Stimulated activated CD4-positive, alpha-beta T cell treated with anti-CD3 and anti-CD28 coated beads, Interleukin-2, amount 100 ng/mL, for 48 hours (primary cell): ENCODE measurements at regions not wholly inside any gene's neighbourhood (a gene's known extent, or its start where the extent isn't known, plus 50 kb on each side); places are given as distances from the start of the nearest gene placed in this dataset.
"Not testable (repeated sequence)": the region's sequence is repeated elsewhere in the genome, so short reads cannot be mapped to it uniquely, and the experiment has no call there.

Experiments used
- DNase-seq, 2 donors: peaks; one replicate each; pipeline ENCODE4 v3.0.0-alpha.2; 2020

DNA sequence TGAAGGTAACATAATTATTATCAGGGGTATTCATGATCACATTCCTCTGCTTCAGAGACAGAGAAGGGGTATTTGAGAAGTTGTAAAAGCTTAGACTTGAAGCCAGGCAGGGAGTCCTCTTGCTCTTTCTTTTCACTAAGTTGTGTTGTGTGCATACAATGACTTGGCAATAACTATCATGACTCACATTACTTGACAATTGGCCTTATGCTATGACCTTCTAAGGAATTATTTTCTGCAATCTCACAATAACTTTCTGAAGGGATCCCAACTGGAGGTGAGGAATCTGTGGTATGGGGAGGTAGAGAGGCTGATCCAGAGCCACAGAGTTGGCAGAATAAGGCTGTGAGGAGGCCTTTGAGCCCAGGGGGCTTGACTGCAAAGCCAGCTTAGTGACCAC lies 622.3 kb downstream of the MTRR start:
- DNase-seq: no peak

- DNase-seq: no peak
These were observed 624.2 kb downstream of the MTRR start for GRCh38 chr5:8493176-8493575.

DNA sequence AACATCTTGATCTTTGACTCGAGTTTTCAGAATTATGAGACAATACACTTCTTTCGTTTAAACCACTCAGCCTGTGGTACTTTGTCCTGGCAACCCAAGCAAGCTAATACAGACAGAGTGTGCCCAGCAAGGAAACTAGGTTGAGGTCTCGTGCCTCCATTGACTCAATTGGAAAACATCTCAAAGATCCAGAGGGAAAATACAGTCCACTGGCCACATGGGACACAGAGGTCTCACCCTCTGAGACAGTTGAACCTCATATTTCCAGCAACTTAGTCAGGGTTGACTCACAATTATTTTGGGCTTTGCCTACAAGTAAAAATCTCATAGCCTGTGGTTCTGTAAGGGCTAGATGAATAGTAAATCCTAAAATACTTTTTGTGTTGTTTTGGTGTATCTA lies 631.5 kb downstream of the MTRR start:
- DNase-seq: no peak

GRCh38 chr5:8505196-8505595 lies 636.2 kb downstream of the MTRR start:
- no peak for DNase-seq

- no peak for DNase-seq
These were observed 639.3 kb downstream of the MTRR start for GRCh38 chr5:8508231-8508630.

GRCh38 chr5:8516356-8516755 lies 647.4 kb downstream of the MTRR start:
- DNase-seq: no peak

- no peak for DNase-seq
These were observed 648.5 kb downstream of the MTRR start for GRCh38 chr5:8517456-8517855.

DNA sequence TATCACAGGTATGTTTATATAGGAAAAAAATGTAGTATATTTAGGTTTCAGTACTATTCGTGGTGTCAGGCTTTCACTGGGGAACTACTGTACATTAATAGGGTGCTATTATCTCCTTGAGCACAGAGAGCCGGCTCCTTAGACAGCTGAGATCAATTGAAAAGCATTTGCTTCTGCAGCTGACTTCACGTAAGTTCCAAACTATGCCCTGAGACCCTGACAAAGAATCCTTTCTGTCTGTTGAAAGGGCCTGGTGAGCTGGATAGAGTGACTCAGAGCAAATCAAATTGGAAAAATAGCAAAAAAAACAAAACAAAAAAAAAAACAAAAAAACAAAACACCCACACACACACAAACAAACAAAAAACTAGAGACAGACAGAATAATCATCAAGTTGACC lies 652.0 kb downstream of the MTRR start:
- DNase-seq: no peak

DNA sequence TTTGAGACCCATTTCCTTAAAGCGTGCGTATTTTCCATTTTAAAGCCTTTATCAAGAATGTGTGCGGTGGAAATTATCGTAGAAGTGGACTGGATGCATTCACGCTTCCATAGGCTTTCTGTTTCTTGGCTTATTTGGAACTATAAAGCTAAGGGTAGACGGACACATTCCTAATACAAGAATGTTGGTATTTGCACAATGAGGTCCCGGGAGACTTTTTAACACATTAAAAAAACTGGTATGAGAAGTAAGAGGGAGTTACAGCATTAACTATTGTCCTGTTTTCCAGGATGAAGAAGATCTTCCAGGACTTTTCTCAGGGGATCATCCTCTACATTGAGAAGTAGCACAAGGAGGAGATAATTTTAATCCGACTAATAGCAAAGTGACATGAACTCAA lies 653.0 kb downstream of the MTRR start:
- DNase-seq: no peak

GRCh38 chr5:8522646-8523045 lies 653.7 kb downstream of the MTRR start:
- DNase-seq: no peak

GRCh38 chr5:8523501-8523900 lies 654.6 kb downstream of the MTRR start:
- DNase-seq: no peak

GRCh38 chr5:8525819-8526218 lies 656.9 kb downstream of the MTRR start:
- no peak for DNase-seq

DNA sequence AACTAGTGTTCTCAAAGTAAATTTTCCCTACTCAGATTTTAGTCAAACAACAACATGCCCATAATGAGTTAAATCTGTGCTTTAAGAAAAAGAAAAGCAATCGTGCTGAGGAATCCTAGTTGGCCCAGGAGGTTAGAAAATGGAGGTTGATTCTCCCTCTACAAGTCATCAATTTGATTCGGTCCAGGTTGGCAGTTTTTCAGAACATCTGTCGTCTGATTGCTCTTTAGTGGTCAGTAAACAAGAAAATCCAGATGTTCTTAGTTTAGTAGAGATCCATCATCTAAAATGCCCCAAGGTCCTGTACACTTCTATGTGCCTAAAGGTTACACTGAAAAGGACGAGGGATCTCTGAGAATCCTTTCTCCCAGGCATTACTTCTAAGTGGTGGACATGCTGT lies 659.2 kb downstream of the MTRR start:
- DNase-seq: no peak

DNA sequence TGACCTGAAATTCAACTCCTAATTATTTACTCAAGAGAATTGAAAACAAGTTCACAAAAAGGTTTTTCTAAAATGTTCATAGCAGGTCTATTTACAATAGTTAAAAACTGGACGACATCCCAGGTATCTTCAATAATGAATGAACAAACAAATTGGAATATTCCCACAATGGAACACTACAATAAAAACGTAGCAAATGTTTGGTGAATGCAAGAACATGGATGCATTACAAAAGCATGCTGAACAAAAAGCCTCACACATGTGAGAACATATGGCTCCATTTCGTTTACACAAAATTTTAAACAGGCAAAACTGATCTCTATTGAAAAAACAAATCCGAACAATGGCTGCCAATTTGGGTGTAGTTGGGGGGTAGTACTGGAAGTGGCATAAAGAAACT lies 669.9 kb downstream of the MTRR start:
- no peak for DNase-seq

GRCh38 chr5:8540317-8540716 lies 671.4 kb downstream of the MTRR start:
- DNase-seq: no peak

GRCh38 chr5:8550921-8551320 lies 682.0 kb downstream of the MTRR start:
- DNase-seq: no peak

- DNase-seq: no peak
These were observed 684.4 kb downstream of the MTRR start for GRCh38 chr5:8553364-8553763.

- DNase-seq: no peak
These were observed 688.8 kb downstream of the MTRR start for GRCh38 chr5:8557728-8558127.

DNA sequence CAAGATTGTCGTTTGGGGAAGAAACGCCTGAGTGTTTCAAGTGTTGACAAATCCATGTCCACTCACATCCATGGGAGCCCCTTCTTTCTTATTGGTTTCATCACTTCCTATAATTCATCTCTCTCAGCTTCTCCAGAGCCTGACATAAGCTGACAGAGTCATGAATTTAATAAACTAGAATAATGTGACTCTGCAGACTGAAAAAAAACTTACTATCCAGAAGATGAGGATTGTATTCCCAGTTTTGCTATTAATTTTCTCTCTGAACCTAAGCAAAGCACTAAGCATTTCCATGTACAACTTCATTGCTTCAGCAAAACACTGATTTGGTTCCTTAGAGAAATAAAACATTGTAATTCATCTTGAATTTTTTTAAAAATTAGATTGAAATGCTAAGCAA lies 691.8 kb downstream of the MTRR start:
- no peak for DNase-seq

DNA sequence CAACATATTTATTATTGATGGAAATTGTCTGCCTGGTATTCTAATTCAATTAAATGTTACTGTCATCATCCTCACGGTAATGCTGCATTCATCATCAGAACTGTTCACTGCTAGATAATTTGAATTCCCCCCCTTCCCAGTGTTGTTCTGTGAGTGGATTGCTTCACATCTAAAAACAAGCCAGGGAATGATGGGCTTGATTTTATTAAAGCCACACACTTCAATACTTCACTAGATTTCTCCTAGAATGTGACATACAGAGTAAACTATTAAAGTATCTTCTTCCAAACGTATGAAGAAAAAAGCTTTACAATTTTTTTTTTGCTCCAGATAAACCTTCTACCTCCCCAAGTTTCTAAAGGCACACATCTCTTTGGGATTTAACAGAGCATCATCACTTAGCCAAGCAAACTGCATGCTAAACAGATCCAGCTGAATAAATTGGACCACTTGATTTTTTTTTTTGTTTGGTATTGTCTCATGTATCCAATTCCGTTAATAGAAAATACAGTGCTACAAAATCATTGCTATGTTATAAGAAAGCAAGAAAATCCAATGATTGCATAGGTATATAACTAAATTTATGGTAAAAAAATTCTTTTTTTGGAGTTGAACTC lies 692.4 kb downstream of the MTRR start:
- no peak for DNase-seq

DNA sequence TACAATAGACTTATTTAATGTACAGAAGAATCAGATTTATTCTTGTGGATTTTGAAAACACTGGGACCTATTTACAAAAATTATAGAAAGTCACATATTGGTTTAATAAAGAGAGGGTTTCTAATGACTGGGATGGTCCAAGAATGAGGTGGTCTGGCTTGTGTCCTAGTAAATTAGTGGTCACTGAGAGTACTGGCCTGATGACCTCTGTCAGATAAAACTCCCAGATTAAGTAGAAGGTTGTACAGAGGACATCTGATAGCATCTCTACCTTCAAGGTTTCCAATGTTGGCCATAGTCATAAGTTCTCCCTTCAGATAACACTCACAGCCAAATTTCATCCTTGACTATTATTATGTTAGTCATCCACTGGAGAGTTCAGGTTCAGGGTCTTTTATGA lies 692.9 kb downstream of the MTRR start:
- DNase-seq: no peak

- not testable (repeated sequence) for DNase-seq
These were observed 694.6 kb downstream of the MTRR start for GRCh38 chr5:8563540-8563939.

- DNase-seq: no peak
These were observed 699.9 kb downstream of the MTRR start for GRCh38 chr5:8568858-8569257.

DNA sequence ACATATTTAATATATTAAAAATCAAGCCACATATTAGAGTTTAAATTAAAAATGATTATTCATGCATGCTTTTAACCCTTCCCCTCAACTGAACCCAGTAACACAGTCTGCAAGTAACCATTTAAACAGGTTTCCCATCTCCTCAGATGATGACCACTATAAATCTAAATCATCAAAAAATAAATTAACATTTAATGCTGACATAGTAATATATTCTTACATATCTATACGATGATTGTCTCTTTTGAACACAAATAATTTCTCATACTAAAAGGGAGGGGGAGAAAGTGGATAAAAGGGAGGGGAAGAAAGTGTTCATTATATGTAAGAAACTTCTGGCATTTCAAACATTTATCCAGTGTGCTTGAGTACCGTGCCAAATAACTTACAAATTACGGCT lies 701.6 kb downstream of the MTRR start:
- no peak for DNase-seq

DNA sequence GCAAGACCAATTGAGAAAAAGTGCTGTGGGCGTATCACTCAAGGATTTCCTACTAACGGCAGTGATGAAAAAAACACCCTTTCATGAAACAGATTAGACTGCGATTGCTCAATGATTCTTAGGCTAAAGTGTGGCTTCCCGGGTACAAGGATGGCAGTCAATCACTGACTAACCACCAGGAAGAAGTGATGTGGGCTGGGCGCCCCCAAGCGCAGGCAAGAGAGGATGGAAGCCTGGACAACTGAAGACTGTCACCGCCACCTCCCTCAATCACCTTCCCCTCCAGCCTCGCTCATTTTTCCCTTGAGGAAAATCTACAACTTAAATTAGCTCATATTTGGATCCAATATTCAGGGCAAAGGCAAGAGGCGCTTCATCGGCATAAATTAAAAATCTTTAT lies 707.2 kb downstream of the MTRR start:
- no peak for DNase-seq

- DNase-seq: no peak
These were observed 708.8 kb downstream of the MTRR start for GRCh38 chr5:8577792-8578191.
